Fibroblast of peridontal ligament (primary cell): ENCODE measurements at regions not wholly inside any gene's neighbourhood (a gene's known extent, or its start where the extent isn't known, plus 50 kb on each side); places are given as distances from the start of the nearest gene placed in this dataset.
"Not testable (repeated sequence)": the region's sequence is repeated elsewhere in the genome, so short reads cannot be mapped to it uniquely, and the experiment has no call there.

Experiments
- DNase-seq: peaks from one replicate; pipeline ENCODE4 v3.0.0-alpha.2; 2010; ENCODE audit errors: extremely low read depth

- no peak for DNase-seq
Measured at GRCh38 chr20:51923633-51924032, 121.3 kb upstream of the SALL4 start.

- not testable (repeated sequence) for DNase-seq
Measured at GRCh38 chr20:51922812-51923211, 120.5 kb upstream of the SALL4 start.

- no peak for DNase-seq
Measured at GRCh38 chr20:51918561-51918960, 116.2 kb upstream of the SALL4 start.

GRCh38 chr20:51917886-51918535 is 115.7 kb upstream of the SALL4 start:
- no peak for DNase-seq

GRCh38 chr20:51916244-51916643 is 113.9 kb upstream of the SALL4 start:
- DNase-seq = no peak

- no peak for DNase-seq
Measured at GRCh38 chr20:51914758-51915157, 112.4 kb upstream of the SALL4 start.

GRCh38 chr20:51910321-51911050 is 108.2 kb upstream of the SALL4 start:
- no peak for DNase-seq

- DNase-seq = no peak
Measured at GRCh38 chr20:51906679-51907078, 104.4 kb upstream of the SALL4 start.

GRCh38 chr20:51906049-51906448 is 103.7 kb upstream of the SALL4 start:
- DNase-seq = no peak

GRCh38 chr20:51902933-51903332 is 100.6 kb upstream of the SALL4 start:
- no peak for DNase-seq

- DNase-seq = no peak
Measured at GRCh38 chr20:51900443-51900842, 98.1 kb upstream of the SALL4 start.

- no peak for DNase-seq
Measured at GRCh38 chr20:51899674-51900073, 97.4 kb upstream of the SALL4 start.

- DNase-seq = no peak
Measured at GRCh38 chr20:51898788-51899187, 96.5 kb upstream of the SALL4 start.

- DNase-seq = no peak
Measured at GRCh38 chr20:51894619-51895018, 92.3 kb upstream of the SALL4 start.

GRCh38 chr20:51894201-51894600 is 91.9 kb upstream of the SALL4 start:
- no peak for DNase-seq

- DNase-seq = no peak
Measured at GRCh38 chr20:51893723-51894122, 91.4 kb upstream of the SALL4 start.

- no peak for DNase-seq
Measured at GRCh38 chr20:51890003-51890402, 87.7 kb upstream of the SALL4 start.

GRCh38 chr20:51889466-51889865 is 87.1 kb upstream of the SALL4 start:
- no peak for DNase-seq

- DNase-seq = no peak
Measured at GRCh38 chr20:51888291-51888690, 86.0 kb upstream of the SALL4 start.

- DNase-seq = no peak
Measured at GRCh38 chr20:51886891-51887608, 84.7 kb upstream of the SALL4 start.

- DNase-seq = no peak
Measured at GRCh38 chr20:51886341-51886740, 84.0 kb upstream of the SALL4 start.

- peak; percentile 21 for DNase-seq
Measured at GRCh38 chr20:51884561-51884960, 82.2 kb upstream of the SALL4 start.

- DNase-seq = no peak
Measured at GRCh38 chr20:51880188-51880587, 77.9 kb upstream of the SALL4 start.
